ENCODE measurements at regions not wholly inside any gene's neighbourhood (a gene's known extent, or its start where the extent isn't known, plus 50 kb on each side); places are given as distances from the start of the nearest gene placed in this dataset.

- TF ChIP-seq HDGF (IDR thresholded peaks at IDR 0.05; ENCODE audit: borderline replicate concordance) (no peak), ELF4 (IDR thresholded peaks at IDR 0.05) (no peak), CTBP1 (IDR thresholded peaks at IDR 0.05; ENCODE audit: borderline replicate concordance) (no peak)
These were observed 275.6 kb downstream of the XXYLT1 start for GRCh38 chr3:194995334-194995733.
